ENCODE measurements at regions not wholly inside any gene's neighbourhood (a gene's known extent, or its start where the extent isn't known, plus 50 kb on each side); places are given as distances from the start of the nearest gene placed in this dataset.

- no peak for DNase-seq
- Histone ChIP-seq H2AFZ (ENCODE audit: low read depth, low read length) (no peak overlapping the region), H3K79me2 (ENCODE audit: insufficient read depth, low read length) (no peaks in the 10 kb centered on the region), H3K4me2 (ENCODE audit: insufficient read depth, low read length) (no peak overlapping the region), H3K36me3 (ENCODE audit: insufficient read depth, low read length) (no peaks in the 10 kb centered on the region), H3K9ac (ENCODE audit: low read depth, low read length) (no peak overlapping the region), H3K27me3 (ENCODE audit: insufficient read depth, low read length, poor library complexity) (no peaks in the 10 kb centered on the region), H3K4me3 (ENCODE audit: low read depth in 1 of 2, low read length in 2 of 2) (no peak overlapping the region), H3K9me3 (ENCODE audit: insufficient read depth, low read length, severe bottlenecking) (no peaks in the 10 kb centered on the region), H3K27ac (ENCODE audit: low read length) (no peak overlapping the region), H3K4me1 (ENCODE audit: insufficient read depth, low read length) (no peaks in the 10 kb centered on the region), H4K20me1 (ENCODE audit: insufficient read depth, low read length) (no peaks in the 10 kb centered on the region)
- TF ChIP-seq CTCF (IDR thresholded peaks at IDR 0.05; ENCODE audit: borderline replicate concordance, extremely low read depth, low read length, poor library complexity, severe bottlenecking) = no peak
- TF ChIP-seq EZH2 (IDR thresholded peaks at IDR 0.05; ENCODE audit: borderline replicate concordance, low read depth, low read length, severe bottlenecking) = no peak
- no peak for ATAC-seq (ENCODE audit: insufficient read depth, low read depth)
Measured at GRCh38 chr3:21825684-21826083, 74.7 kb upstream of the ZNF385D start.

GRCh38 chr3:21826416-21826815 is 75.4 kb upstream of the ZNF385D start:
- DNase-seq = no peak

GRCh38 chr3:21830541-21830940 is 79.5 kb upstream of the ZNF385D start:
- Histone ChIP-seq H3K27me3 (ENCODE audit: insufficient read depth, low read length, poor library complexity) (no peaks in the 10 kb centered on the region), H3K27ac (ENCODE audit: low read length) (no peak overlapping the region), H3K9ac (ENCODE audit: low read depth, low read length) (no peak overlapping the region), H3K79me2 (ENCODE audit: insufficient read depth, low read length) (no peaks in the 10 kb centered on the region), H3K4me2 (ENCODE audit: insufficient read depth, low read length) (no peak overlapping the region), H3K9me3 (ENCODE audit: insufficient read depth, low read length, severe bottlenecking) (no peaks in the 10 kb centered on the region), H4K20me1 (ENCODE audit: insufficient read depth, low read length) (no peaks in the 10 kb centered on the region), H2AFZ (ENCODE audit: low read depth, low read length) (no peak overlapping the region), H3K4me3 (ENCODE audit: low read depth in 1 of 2, low read length in 2 of 2) (no peak overlapping the region), H3K4me1 (ENCODE audit: insufficient read depth, low read length) (no peaks in the 10 kb centered on the region), H3K36me3 (ENCODE audit: insufficient read depth, low read length) (no peaks in the 10 kb centered on the region)
- no peak for DNase-seq
- no peak for ATAC-seq (ENCODE audit: insufficient read depth, low read depth)
- TF ChIP-seq CTCF (IDR thresholded peaks at IDR 0.05; ENCODE audit: borderline replicate concordance, extremely low read depth, low read length, poor library complexity, severe bottlenecking) (no peak), EZH2 (IDR thresholded peaks at IDR 0.05; ENCODE audit: borderline replicate concordance, low read depth, low read length, severe bottlenecking) (no peak)

More at GRCh38 chr3:21826416-21826815, 75.4 kb upstream of the ZNF385D start:
- Histone ChIP-seq H4K20me1 (ENCODE audit: insufficient read depth, low read length) (no peaks in the 10 kb centered on the region), H3K9me3 (ENCODE audit: insufficient read depth, low read length, severe bottlenecking) (no peaks in the 10 kb centered on the region), H2AFZ (ENCODE audit: low read depth, low read length) (no peak overlapping the region), H3K27me3 (ENCODE audit: insufficient read depth, low read length, poor library complexity) (no peaks in the 10 kb centered on the region), H3K27ac (ENCODE audit: low read length) (no peak overlapping the region), H3K4me3 (ENCODE audit: low read depth in 1 of 2, low read length in 2 of 2) (no peak overlapping the region), H3K79me2 (ENCODE audit: insufficient read depth, low read length) (no peaks in the 10 kb centered on the region), H3K36me3 (ENCODE audit: insufficient read depth, low read length) (no peaks in the 10 kb centered on the region), H3K4me2 (ENCODE audit: insufficient read depth, low read length) (no peak overlapping the region), H3K4me1 (ENCODE audit: insufficient read depth, low read length) (no peaks in the 10 kb centered on the region), H3K9ac (ENCODE audit: low read depth, low read length) (no peak overlapping the region)
- TF ChIP-seq CTCF (IDR thresholded peaks at IDR 0.05; ENCODE audit: borderline replicate concordance, extremely low read depth, low read length, poor library complexity, severe bottlenecking) (no peak), EZH2 (IDR thresholded peaks at IDR 0.05; ENCODE audit: borderline replicate concordance, low read depth, low read length, severe bottlenecking) (no peak)
- no peak for ATAC-seq (ENCODE audit: insufficient read depth, low read depth)

GRCh38 chr3:21835264-21835663 is 84.3 kb upstream of the ZNF385D start:
- no peaks in the 10 kb centered on the region for H3K27me3 ChIP-seq (ENCODE audit: insufficient read depth, low read length, poor library complexity)
- ATAC-seq (ENCODE audit: insufficient read depth, low read depth) (no peak), DNase-seq (no peak)
- H3K36me3 ChIP-seq (ENCODE audit: insufficient read depth, low read length) = no peaks in the 10 kb centered on the region
- no peak for TF ChIP-seq CTCF (IDR thresholded peaks at IDR 0.05; ENCODE audit: borderline replicate concordance, extremely low read depth, low read length, poor library complexity, severe bottlenecking)
- TF ChIP-seq EZH2 (IDR thresholded peaks at IDR 0.05; ENCODE audit: borderline replicate concordance, low read depth, low read length, severe bottlenecking) = no peak
- no peak overlapping the region for H3K27ac ChIP-seq (ENCODE audit: low read length)
- H3K9me3 ChIP-seq (ENCODE audit: insufficient read depth, low read length, severe bottlenecking) = no peaks in the 10 kb centered on the region
- H3K4me3 ChIP-seq (ENCODE audit: low read depth in 1 of 2, low read length in 2 of 2) = no peak overlapping the region
- H3K4me1 ChIP-seq (ENCODE audit: insufficient read depth, low read length) = no peaks in the 10 kb centered on the region
- no peak overlapping the region for H3K4me2 ChIP-seq (ENCODE audit: insufficient read depth, low read length)
- no peak overlapping the region for H3K9ac ChIP-seq (ENCODE audit: low read depth, low read length)
- H2AFZ ChIP-seq (ENCODE audit: low read depth, low read length) = no peak overlapping the region
- no peaks in the 10 kb centered on the region for H3K79me2 ChIP-seq (ENCODE audit: insufficient read depth, low read length)
- H4K20me1 ChIP-seq (ENCODE audit: insufficient read depth, low read length) = no peaks in the 10 kb centered on the region

All from DND-41 (cell line).